Astrocyte (in vitro differentiated cells and primary cell): ENCODE measurements at regions not wholly inside any gene's neighbourhood (a gene's known extent, or its start where the extent isn't known, plus 50 kb on each side); places are given as distances from the start of the nearest gene placed in this dataset.

ENCODE experiments used
- DNase-seq: peaks from one replicate; pipeline ENCODE4 v3.0.0-alpha.2; 2010; ENCODE audit warnings: low read depth
- FAIRE-seq: peaks from 2 replicates; lab custom pipeline; 2011; peaks lifted over from hg19 to GRCh38; lab: Jason Lieb, UNC
- H2AFZ ChIP-seq: 2 replicates; pipeline ENCODE4 v1.6.0; 2012; ENCODE audit warnings: low read depth, low read length, inconsistent platforms
- H3K27ac ChIP-seq: 2 replicates; pipeline ENCODE4 v1.5.1; 2011; ENCODE audit warnings: low read depth, low read length, inconsistent platforms
- H3K27me3 ChIP-seq: 2 replicates; pipeline ENCODE4 v1.6.0; 2011; ENCODE audit warnings: low read length, inconsistent platforms; ENCODE audit not compliant: insufficient read depth
- H3K36me3 ChIP-seq: 2 replicates; pipeline ENCODE4 v1.5.1; 2011; ENCODE audit warnings: low read length, inconsistent platforms; ENCODE audit not compliant: insufficient read depth
- H3K4me1 ChIP-seq: 2 replicates; pipeline ENCODE4 v1.5.1; 2011; ENCODE audit warnings: low read length, inconsistent platforms; ENCODE audit not compliant: insufficient read depth
- H3K4me2 ChIP-seq: 2 replicates; pipeline ENCODE4 v1.6.0; 2012; ENCODE audit warnings: low read length, inconsistent platforms
- H3K4me3 ChIP-seq: 2 replicates; pipeline ENCODE4 v1.5.1; 2011; ENCODE audit warnings: low read depth, mild to moderate bottlenecking, low read length, inconsistent platforms; ENCODE audit not compliant: insufficient read depth
- H3K79me2 ChIP-seq: 2 replicates; pipeline ENCODE4 v1.6.0; 2012; ENCODE audit warnings: mild to moderate bottlenecking, low read length, inconsistent platforms; ENCODE audit not compliant: insufficient read depth
- H3K9ac ChIP-seq: 2 replicates; pipeline ENCODE4 v1.6.0; 2012; ENCODE audit warnings: mild to moderate bottlenecking, low read length, inconsistent platforms
- H3K9me3 ChIP-seq: 2 replicates; pipeline ENCODE4 v1.5.1; 2012; ENCODE audit warnings: low read depth, mild to moderate bottlenecking, low read length, inconsistent platforms; ENCODE audit not compliant: insufficient read depth
- H4K20me1 ChIP-seq: 2 replicates; pipeline ENCODE4 v1.6.0; 2012; ENCODE audit warnings: low read length, inconsistent platforms; ENCODE audit not compliant: insufficient read depth
- H3K27ac Mint-ChIP-seq: one replicate; pipeline ENCODE4 v1.8.0; 2021; ENCODE audit warnings: mild to moderate bottlenecking, mixed read lengths; ENCODE audit not compliant: unreplicated experiment
- H3K27me3 Mint-ChIP-seq: one replicate; pipeline ENCODE4 v1.8.0; 2021; ENCODE audit warnings: low read depth, mixed read lengths; ENCODE audit not compliant: unreplicated experiment
- H3K36me3 Mint-ChIP-seq: one replicate; pipeline ENCODE4 v1.8.0; 2021; ENCODE audit warnings: low read depth, mixed read lengths; ENCODE audit not compliant: unreplicated experiment
- H3K4me1 Mint-ChIP-seq: one replicate; pipeline ENCODE4 v1.8.0; 2021; ENCODE audit warnings: low read depth, mixed read lengths; ENCODE audit not compliant: unreplicated experiment
- H3K4me3 Mint-ChIP-seq: one replicate; pipeline ENCODE4 v1.8.0; 2021; ENCODE audit warnings: mild to moderate bottlenecking, moderate library complexity, mixed read lengths; ENCODE audit not compliant: unreplicated experiment
- H3K9me3 Mint-ChIP-seq: one replicate; pipeline ENCODE4 v1.8.0; 2021; ENCODE audit warnings: mild to moderate bottlenecking, mixed read lengths; ENCODE audit not compliant: unreplicated experiment
- CTCF ChIP-seq: IDR thresholded peaks from 2 replicates; pipeline ENCODE4 v1.5.1; 2011; ENCODE audit warnings: low read depth, mild to moderate bottlenecking, inconsistent platforms, low read length, moderate library complexity; ENCODE audit not compliant: insufficient read depth
- EZH2 ChIP-seq: IDR thresholded peaks from 2 replicates; pipeline ENCODE4 v1.6.1; 2012; ENCODE audit warnings: mild to moderate bottlenecking, low read length, inconsistent platforms; ENCODE audit not compliant: insufficient read depth

GRCh38 chr18:64334748-64335147, 185.9 kb upstream of the LINC00305 start:
- H3K9ac ChIP-seq: no peak overlapping the region
- H3K36me3 ChIP-seq: no peaks in the 10 kb centered on the region
- Mint-ChIP-seq H3K27ac (no peak overlapping the region), H3K4me1 (no peaks in the 10 kb centered on the region), H3K36me3 (no peaks in the 10 kb centered on the region), H3K4me3 (no peak overlapping the region), H3K9me3 (no peaks in the 10 kb centered on the region), H3K27me3 (no peaks in the 10 kb centered on the region)
- H3K79me2 ChIP-seq: no peaks in the 10 kb centered on the region
- DNase-seq (no peak), FAIRE-seq (no peak)
- no peaks in the 10 kb centered on the region for H3K4me1 ChIP-seq
- H3K27me3 ChIP-seq: no peaks in the 10 kb centered on the region
- TF ChIP-seq EZH2 (no peak), CTCF (no peak)
- H2AFZ ChIP-seq: no peak overlapping the region
- no peak overlapping the region for H3K4me3 ChIP-seq
- H3K4me2 ChIP-seq: no peak overlapping the region
- H4K20me1 ChIP-seq: no peaks in the 10 kb centered on the region
- H3K27ac ChIP-seq: no peak overlapping the region
- no peaks in the 10 kb centered on the region for H3K9me3 ChIP-seq

DNA sequence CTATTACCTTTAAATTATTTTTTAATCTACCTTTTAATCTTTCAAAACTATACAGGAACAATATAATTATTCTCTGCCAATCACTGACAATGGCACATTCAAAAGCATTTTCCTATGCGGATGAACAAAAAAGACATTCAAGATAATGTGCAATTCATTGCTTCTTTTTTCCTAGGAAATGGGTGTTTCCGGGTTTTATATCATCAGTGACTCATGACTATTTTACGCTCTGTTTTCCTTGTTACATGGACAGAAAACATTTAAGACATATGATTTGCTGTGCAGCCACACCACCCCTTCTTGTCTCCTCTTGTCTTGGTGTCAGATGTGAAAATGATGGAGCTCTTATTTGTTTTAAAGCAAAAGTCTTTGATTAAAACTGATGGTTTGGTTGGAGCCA, 184.7 kb upstream of the LINC00305 start:
- DNase-seq (no peak), FAIRE-seq (no peak)
- H3K4me1 Mint-ChIP-seq: no peaks in the 10 kb centered on the region
- no peaks in the 10 kb centered on the region for H3K9me3 Mint-ChIP-seq
- H3K27ac ChIP-seq: no peak overlapping the region
- H3K27me3 Mint-ChIP-seq: no peaks in the 10 kb centered on the region
- H3K36me3 Mint-ChIP-seq: no peaks in the 10 kb centered on the region
- no peaks in the 10 kb centered on the region for H3K4me1 ChIP-seq
- H3K4me3 ChIP-seq: no peak overlapping the region
- no peaks in the 10 kb centered on the region for H3K9me3 ChIP-seq
- H3K4me3 Mint-ChIP-seq: no peak overlapping the region
- no peak overlapping the region for H2AFZ ChIP-seq
- no peak overlapping the region for H3K4me2 ChIP-seq
- no peaks in the 10 kb centered on the region for H3K79me2 ChIP-seq
- TF ChIP-seq CTCF (no peak), EZH2 (no peak)
- no peaks in the 10 kb centered on the region for H4K20me1 ChIP-seq
- no peak overlapping the region for H3K9ac ChIP-seq
- H3K27ac Mint-ChIP-seq: no peak overlapping the region
- H3K27me3 ChIP-seq: no peaks in the 10 kb centered on the region
- no peaks in the 10 kb centered on the region for H3K36me3 ChIP-seq

GRCh38 chr18:64332835-64333234, 183.9 kb upstream of the LINC00305 start:
- H3K4me1 Mint-ChIP-seq: no peaks in the 10 kb centered on the region
- no peaks in the 10 kb centered on the region for H3K4me1 ChIP-seq
- no peaks in the 10 kb centered on the region for H4K20me1 ChIP-seq
- H3K27ac ChIP-seq: no peak overlapping the region
- H3K27me3 ChIP-seq: no peaks in the 10 kb centered on the region
- no peaks in the 10 kb centered on the region for H3K79me2 ChIP-seq
- H3K9ac ChIP-seq: no peak overlapping the region
- no peaks in the 10 kb centered on the region for H3K27me3 Mint-ChIP-seq
- no peaks in the 10 kb centered on the region for H3K9me3 ChIP-seq
- FAIRE-seq (no peak), DNase-seq (no peak)
- no peaks in the 10 kb centered on the region for H3K9me3 Mint-ChIP-seq
- H3K36me3 Mint-ChIP-seq: no peaks in the 10 kb centered on the region
- TF ChIP-seq EZH2: no peak
- no peak for TF ChIP-seq CTCF
- no peak overlapping the region for H2AFZ ChIP-seq
- H3K4me2 ChIP-seq: no peak overlapping the region
- H3K27ac Mint-ChIP-seq: no peak overlapping the region
- no peaks in the 10 kb centered on the region for H3K36me3 ChIP-seq
- no peak overlapping the region for H3K4me3 Mint-ChIP-seq
- no peak overlapping the region for H3K4me3 ChIP-seq
